GM23338 (cell line): ENCODE measurements at regions not wholly inside any gene's neighbourhood (a gene's known extent, or its start where the extent isn't known, plus 50 kb on each side); places are given as distances from the start of the nearest gene placed in this dataset.

ENCODE experiments used
- ATAC-seq: fragments of 200-7000 bp; cut with Tn5 transposase; 3 replicates; pipeline ENCODE4 v1.9.1; 2020
- DNase-seq: peaks from one replicate; pipeline ENCODE4 v3.0.0-alpha.2; 2015; ENCODE audit warnings: low spot score
- H2AFZ ChIP-seq: fragments of 200-600 bp; sonication (generic); 2 replicates; pipeline ENCODE4 v1.8.0; 2016; ENCODE audit warnings: antibody characterized with exemption, mild to moderate bottlenecking, moderate library complexity
- H3F3A ChIP-seq: fragments of 200-600 bp; sonication (generic); replicated peaks from 2 replicates; pipeline ENCODE4 v1.8.0; 2017; ENCODE audit warnings: antibody characterized with exemption, mixed run types, low read depth
- H3K27ac ChIP-seq: fragments of 200-600 bp; sonication (generic); 2 replicates; pipeline ENCODE4 v1.6.1; 2016; ENCODE audit warnings: low read depth
- H3K27me3 ChIP-seq: fragments of 200-600 bp; sonication (generic); 2 replicates; pipeline ENCODE4 v1.8.0; 2016; ENCODE audit warnings: mild to moderate bottlenecking, mixed run types, moderate library complexity; ENCODE audit not compliant: insufficient read depth
- H3K36me3 ChIP-seq: fragments of 200-600 bp; sonication (generic); 2 replicates; pipeline ENCODE4 v1.8.0; 2016; ENCODE audit warnings: mild to moderate bottlenecking; ENCODE audit not compliant: insufficient read depth
- H3K4me1 ChIP-seq: fragments of 200-600 bp; sonication (generic); 2 replicates; pipeline ENCODE4 v1.8.0; 2016; ENCODE audit warnings: mild to moderate bottlenecking, moderate library complexity; ENCODE audit not compliant: insufficient read depth
- H3K4me2 ChIP-seq: fragments of 200-600 bp; sonication (generic); 2 replicates; pipeline ENCODE4 v1.7.1; 2017; ENCODE audit warnings: mixed run types
- H3K4me3 ChIP-seq: fragments of 200-600 bp; sonication (generic); 2 replicates; pipeline ENCODE4 v1.6.1; 2016; ENCODE audit warnings: mixed run types
- H3K79me2 ChIP-seq: fragments of 200-600 bp; sonication (generic); replicated peaks from 2 replicates; pipeline ENCODE4 v1.8.0; 2017; ENCODE audit warnings: mild to moderate bottlenecking; ENCODE audit not compliant: insufficient read depth
- H3K9me2 ChIP-seq: fragments of 200-600 bp; sonication (generic); 2 replicates; pipeline ENCODE4 v1.8.0; 2017; ENCODE audit not compliant: insufficient read depth
- H4K20me1 ChIP-seq: fragments of 200-600 bp; sonication (generic); replicated peaks from 2 replicates; pipeline ENCODE4 v1.8.0; 2017; ENCODE audit warnings: mild to moderate bottlenecking; ENCODE audit not compliant: insufficient read depth
- H3K27ac Mint-ChIP-seq: 2 replicates; pipeline ENCODE4 v1.8.0; 2020; ENCODE audit warnings: inconsistent platforms, mild to moderate bottlenecking, moderate library complexity, mixed read lengths
- H3K27me3 Mint-ChIP-seq: 3 replicates; pipeline ENCODE4 v1.8.0; 2022; ENCODE audit warnings: low read depth, mild to moderate bottlenecking, moderate library complexity, mixed read lengths, inconsistent platforms; ENCODE audit not compliant: insufficient read depth, poor library complexity
- H3K36me3 Mint-ChIP-seq: 3 replicates; pipeline ENCODE4 v1.8.0; 2021; ENCODE audit warnings: low read depth, mild to moderate bottlenecking, inconsistent platforms, moderate library complexity, mixed read lengths
- H3K4me1 Mint-ChIP-seq: 3 replicates; pipeline ENCODE4 v1.8.0; 2020; ENCODE audit warnings: mild to moderate bottlenecking, inconsistent platforms, mixed read lengths
- H3K4me3 Mint-ChIP-seq: 3 replicates; pipeline ENCODE4 v1.8.0; 2021; ENCODE audit warnings: moderate library complexity, mild to moderate bottlenecking, inconsistent platforms, mixed read lengths
- H3K9me3 Mint-ChIP-seq: 3 replicates; pipeline ENCODE4 v1.8.0; 2020; ENCODE audit warnings: moderate library complexity, mild to moderate bottlenecking, inconsistent platforms, mixed read lengths
- CREB1 ChIP-seq: fragments of 250-450 bp; sonication (Bioruptor Pico); IDR thresholded peaks from 2 replicates; pipeline ENCODE4 v1.5.0; 2020; ENCODE audit warnings: low read depth, mild to moderate bottlenecking, moderate library complexity
- CTCF ChIP-seq, 2 experiments: fragments of 200-600 bp in 1 of 2; sonication (generic) in 1 of 2; conservative IDR thresholded peaks; 2 replicates each; pipeline versions ENCODE4 v1.5.1 to v1.6.1; 2016 to 2017; ENCODE audit warnings: antibody characterized with exemption in 2 of 2, low read depth in 2 of 2, mild to moderate bottlenecking in 2 of 2, moderate library complexity in 1 of 2
- EZH2 ChIP-seq: fragments of 200-600 bp; sonication (generic); IDR thresholded peaks from one replicate; pipeline ENCODE4 v1.8.0; 2017; ENCODE audit warnings: antibody characterized with exemption, mild to moderate bottlenecking, low read depth; ENCODE audit not compliant: unreplicated experiment
- EZH2phosphoT487 ChIP-seq: fragments of 200-600 bp; sonication (generic); IDR thresholded peaks from one replicate; pipeline ENCODE4 v1.8.1; 2018; ENCODE audit warnings: antibody characterized with exemption; ENCODE audit not compliant: unreplicated experiment
- JUNB ChIP-seq: IDR thresholded peaks from one replicate; pipeline ENCODE4 v1.6.1; 2016; ENCODE audit warnings: antibody characterized with exemption; ENCODE audit not compliant: unreplicated experiment
- NANOG ChIP-seq: IDR thresholded peaks from 2 replicates; pipeline ENCODE4 v1.6.1; 2016; ENCODE audit warnings: antibody characterized with exemption, borderline replicate concordance
- POLR2AphosphoS5 ChIP-seq: IDR thresholded peaks from 2 replicates; pipeline ENCODE4 v1.6.1; 2016; ENCODE audit warnings: antibody characterized with exemption, low read depth
- REST ChIP-seq: IDR thresholded peaks from one replicate; pipeline ENCODE4 v1.6.1; 2018; ENCODE audit warnings: antibody characterized with exemption; ENCODE audit not compliant: unreplicated experiment
- STAT1 ChIP-seq: IDR thresholded peaks from one replicate; pipeline ENCODE4 v1.6.1; 2016; ENCODE audit warnings: antibody characterized with exemption; ENCODE audit not compliant: unreplicated experiment
- ZNF114 ChIP-seq: fragments of 250-450 bp; sonication (Bioruptor Pico); IDR thresholded peaks from 2 replicates; pipeline ENCODE4 v1.5.0; 2020; ENCODE audit warnings: mild to moderate bottlenecking, moderate library complexity
- ZNF462 ChIP-seq: fragments of 250-450 bp; sonication (Bioruptor Pico); IDR thresholded peaks from 2 replicates; pipeline ENCODE4 v1.5.0; 2020; ENCODE audit warnings: mild to moderate bottlenecking, moderate library complexity

GRCh38 chr4:181619651-181620050 lies 623.6 kb upstream of the TENM3 start (continued):
- no peak for TF ChIP-seq ZNF462

GRCh38 chr4:181637186-181638105 lies 605.8 kb upstream of the TENM3 start:
- no peaks in the 10 kb centered on the region; the same call in 2 of the 3 replicates for H3K9me3 Mint-ChIP-seq
- Histone ChIP-seq H3K79me2 (no peaks in the 10 kb centered on the region), H3K36me3 (no peaks in the 10 kb centered on the region), H4K20me1 (no peaks in the 10 kb centered on the region), H3F3A (no peaks in the 10 kb centered on the region), H3K27me3 (no peaks in the 10 kb centered on the region), H3K4me1 (no peaks in the 10 kb centered on the region; the same call in 1 of the 2 replicates), H3K9me2 (no peaks in the 10 kb centered on the region), H3K4me2 (no peak overlapping the region), H3K4me3 (no peak overlapping the region), H3K27ac (no peak overlapping the region), H2AFZ (0 out of 2 replicates have a peak overlapping the region, but pooled peaks have one; percentile 52)
- peaks cover 3% of the 10 kb centered on the region; the same call in 1 of the 3 replicates for H3K36me3 Mint-ChIP-seq
- no peak overlapping the region for H3K27ac Mint-ChIP-seq
- no peaks in the 10 kb centered on the region for H3K27me3 Mint-ChIP-seq
- no peak for ATAC-seq
- no peak overlapping the region for H3K4me3 Mint-ChIP-seq
- H3K4me1 Mint-ChIP-seq: peaks cover 7% of the 10 kb centered on the region; the same call in 2 of the 3 replicates
- no peak for DNase-seq
- TF ChIP-seq ZNF114 (CRISPR knock-in tag) (no peak), EZH2 (no peak), JUNB (no peak), POLR2AphosphoS5 (no peak), NANOG (no peak), STAT1 (no peak), REST (no peak), EZH2phosphoT487 (no peak), CTCF (conservative IDR thresholded peaks at IDR 0.05; ENCODE audit: low read depth in 2 of 2) (no peak), CREB1 (no peak)
